Right atrium auricular region (tissue), 2 donors: ENCODE measurements at regions not wholly inside any gene's neighbourhood (a gene's known extent, or its start where the extent isn't known, plus 50 kb on each side); places are given as distances from the start of the nearest gene placed in this dataset.

Experiments used
- DNase-seq: peaks from one replicate; pipeline ENCODE4 v3.0.0-alpha.2; 2019; ENCODE audit warnings: low spot score
- H3K27ac ChIP-seq, 2 donors: fragments of 200-600 bp; sonication (generic); 1 replicate in 1 of 2; 2 replicates in 1 of 2; pipeline ENCODE4 v1.5.1; 2016 to 2019
- H3K27me3 ChIP-seq, 2 donors: fragments of 200-600 bp; sonication (generic); one replicate each; pipeline versions ENCODE4 v1.5.1 to v1.6.0; 2017 to 2019
- H3K36me3 ChIP-seq: fragments of 200-600 bp; sonication (generic); one replicate; pipeline ENCODE4 v1.5.1; 2016
- H3K4me1 ChIP-seq, 2 donors: fragments of 200-600 bp; sonication (generic); one replicate each; pipeline versions ENCODE4 v1.5.1 to v1.6.0; 2017 to 2019
- H3K4me3 ChIP-seq, 2 donors: fragments of 200-600 bp; sonication (generic); 1 replicate in 1 of 2; 2 replicates in 1 of 2; pipeline ENCODE4 v1.5.1; 2017 to 2019; ENCODE audit warnings: mild to moderate bottlenecking in 1 of 2, moderate library complexity in 1 of 2
- H3K9me3 ChIP-seq, 2 donors: fragments of 200-600 bp; sonication (generic); one replicate each; pipeline ENCODE4 v1.5.1; 2019
- CTCF ChIP-seq, 2 donors: fragments of 200-600 bp; sonication (generic); IDR thresholded peaks; one replicate each; pipeline ENCODE4 v1.5.1; 2019; ENCODE audit warnings: antibody characterized with exemption in 2 of 2

GRCh38 chrX:40189637-40190036 lies 91.9 kb upstream of the BCOR start:
- Histone ChIP-seq H3K4me3 (no peak overlapping the region), H3K27ac (no peak overlapping the region), H3K4me1 (no peaks in the 10 kb centered on the region), H3K9me3 (peaks cover 4 to 12% of the 10 kb centered on the region in 2 donors), H3K27me3 (no peaks in the 10 kb centered on the region), H3K36me3 (no peaks in the 10 kb centered on the region)
- no peak for DNase-seq
- TF ChIP-seq CTCF (IDR thresholded peaks at IDR 0.05) = no peak

GRCh38 chrX:40188573-40189417 lies 91.0 kb upstream of the BCOR start:
- H3K36me3 ChIP-seq = no peaks in the 10 kb centered on the region

GRCh38 chrX:40184968-40185367 lies 87.2 kb upstream of the BCOR start:
- DNase-seq = no peak
- Histone ChIP-seq H3K36me3 (no peaks in the 10 kb centered on the region), H3K4me3 (no peak overlapping the region), H3K9me3 (peaks cover 4 to 15% of the 10 kb centered on the region in 2 donors), H3K27me3 (no peaks in the 10 kb centered on the region), H3K27ac (no peak overlapping the region), H3K4me1 (no peaks in the 10 kb centered on the region)
- TF ChIP-seq CTCF (IDR thresholded peaks at IDR 0.05) = no peak

More at GRCh38 chrX:40188573-40189417, 91.0 kb upstream of the BCOR start:
- H3K4me3 ChIP-seq = no peak overlapping the region
- no peaks in the 10 kb centered on the region for H3K4me1 ChIP-seq
- no peak overlapping the region for H3K27ac ChIP-seq
- DNase-seq = no peak
- TF ChIP-seq CTCF (IDR thresholded peaks at IDR 0.05) = no peak
- H3K27me3 ChIP-seq = no peaks in the 10 kb centered on the region
- peaks cover 4 to 15% of the 10 kb centered on the region in 2 donors for H3K9me3 ChIP-seq

- no peaks in the 10 kb centered on the region for H3K36me3 ChIP-seq
- H3K4me3 ChIP-seq = no peak overlapping the region
- peaks cover 4 to 15% of the 10 kb centered on the region in 2 donors for H3K9me3 ChIP-seq
- no peak for DNase-seq
- no peak overlapping the region for H3K27ac ChIP-seq
- TF ChIP-seq CTCF (IDR thresholded peaks at IDR 0.05) = no peak
- H3K27me3 ChIP-seq = no peaks in the 10 kb centered on the region
- no peaks in the 10 kb centered on the region for H3K4me1 ChIP-seq
Measured at GRCh38 chrX:40182615-40183014, 84.9 kb upstream of the BCOR start.

GRCh38 chrX:40182095-40182494 lies 84.3 kb upstream of the BCOR start:
- no peak overlapping the region for H3K4me3 ChIP-seq
- peaks cover 4 to 15% of the 10 kb centered on the region in 2 donors for H3K9me3 ChIP-seq
- no peak for DNase-seq

More at GRCh38 chrX:40182095-40182494, 84.3 kb upstream of the BCOR start:
- Histone ChIP-seq H3K36me3 (no peaks in the 10 kb centered on the region), H3K27me3 (no peaks in the 10 kb centered on the region), H3K4me1 (no peaks in the 10 kb centered on the region), H3K27ac (no peak overlapping the region)
- TF ChIP-seq CTCF (IDR thresholded peaks at IDR 0.05) = no peak
